ENCODE measurements at regions not wholly inside any gene's neighbourhood (a gene's known extent, or its start where the extent isn't known, plus 50 kb on each side); places are given as distances from the start of the nearest gene placed in this dataset.

DNA sequence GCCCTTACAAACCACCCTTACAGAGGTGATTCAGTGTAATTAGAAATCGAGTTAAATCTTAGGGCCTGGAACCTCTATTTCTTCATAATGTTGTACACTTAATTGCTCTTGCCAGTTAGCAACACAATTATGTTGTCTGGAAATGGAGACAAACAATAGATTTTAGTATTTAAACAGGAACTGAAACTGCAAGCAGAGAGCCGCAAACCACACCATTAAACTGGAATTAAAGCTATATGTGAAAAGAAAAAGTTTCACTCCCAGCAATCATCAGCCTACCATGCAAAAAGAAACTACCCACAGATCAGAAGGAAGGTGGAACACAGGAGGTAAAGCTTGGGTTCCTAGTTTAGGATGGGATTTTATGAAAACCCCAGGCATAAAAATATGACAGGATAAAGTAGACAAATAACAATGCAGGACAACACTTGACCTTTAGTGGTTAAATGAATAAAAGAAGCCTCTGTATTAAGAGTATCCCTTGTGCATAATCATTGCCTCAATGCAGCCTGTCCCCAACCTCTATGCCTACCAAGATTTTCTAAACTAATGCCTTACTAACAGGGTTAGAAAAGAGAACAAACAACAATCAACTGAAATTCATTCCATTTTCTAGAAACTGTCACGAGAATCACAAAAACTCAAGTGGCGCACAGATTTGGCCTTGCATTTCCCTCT is 304.3 kb upstream of the ESRRG start:
- H3K4me2 ChIP-seq (ENCODE audit: extremely low read depth, insufficient read depth, low read length), result no peak overlapping the region
- H2AFZ ChIP-seq (ENCODE audit: low read length), result no peak overlapping the region
- H3K79me2 ChIP-seq (ENCODE audit: control insufficient read depth, insufficient read depth, low read length), result no peaks in the 10 kb centered on the region
- no peaks in the 10 kb centered on the region for H4K20me1 ChIP-seq (ENCODE audit: control insufficient read depth, extremely low read depth, insufficient read depth, low read length)
- no peaks in the 10 kb centered on the region for H3K4me1 ChIP-seq (ENCODE audit: control insufficient read depth, extremely low read depth, insufficient read depth, low read length)
- no peaks in the 10 kb centered on the region for H3K9me3 ChIP-seq (ENCODE audit: control insufficient read depth, insufficient read depth, low read depth, low read length)
- no peak overlapping the region for H3K9ac ChIP-seq (ENCODE audit: insufficient read depth, low read length)
- TF ChIP-seq EZH2 (IDR thresholded peaks at IDR 0.05; ENCODE audit: low read length, missing control alignments), result no peak
- TF ChIP-seq, protein P1, sequence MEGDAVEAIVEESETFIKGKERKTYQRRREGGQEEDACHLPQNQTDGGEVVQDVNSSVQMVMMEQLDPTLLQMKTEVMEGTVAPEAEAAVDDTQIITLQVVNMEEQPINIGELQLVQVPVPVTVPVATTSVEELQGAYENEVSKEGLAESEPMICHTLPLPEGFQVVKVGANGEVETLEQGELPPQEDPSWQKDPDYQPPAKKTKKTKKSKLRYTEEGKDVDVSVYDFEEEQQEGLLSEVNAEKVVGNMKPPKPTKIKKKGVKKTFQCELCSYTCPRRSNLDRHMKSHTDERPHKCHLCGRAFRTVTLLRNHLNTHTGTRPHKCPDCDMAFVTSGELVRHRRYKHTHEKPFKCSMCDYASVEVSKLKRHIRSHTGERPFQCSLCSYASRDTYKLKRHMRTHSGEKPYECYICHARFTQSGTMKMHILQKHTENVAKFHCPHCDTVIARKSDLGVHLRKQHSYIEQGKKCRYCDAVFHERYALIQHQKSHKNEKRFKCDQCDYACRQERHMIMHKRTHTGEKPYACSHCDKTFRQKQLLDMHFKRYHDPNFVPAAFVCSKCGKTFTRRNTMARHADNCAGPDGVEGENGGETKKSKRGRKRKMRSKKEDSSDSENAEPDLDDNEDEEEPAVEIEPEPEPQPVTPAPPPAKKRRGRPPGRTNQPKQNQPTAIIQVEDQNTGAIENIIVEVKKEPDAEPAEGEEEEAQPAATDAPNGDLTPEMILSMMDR (conservative IDR thresholded peaks at IDR 0.05 in 1 of 2, IDR thresholded peaks at IDR 0.05 in 1 of 2; ENCODE audit: low read depth in 1 of 2, low read length in 2 of 2), result no peak
- no peaks in the 10 kb centered on the region for H3K36me3 ChIP-seq (ENCODE audit: control insufficient read depth, insufficient read depth, low read length)
- H3K27me3 ChIP-seq (ENCODE audit: control insufficient read depth, insufficient read depth, low read length), result no peaks in the 10 kb centered on the region
- H3K4me3 ChIP-seq (replicated peaks in 1 of 4; ENCODE audit: control extremely low read depth in 1 of 4, insufficient read depth in 1 of 4, low read depth in 3 of 4, low read length in 4 of 4), result no peak overlapping the region
- no peak overlapping the region for H3K27ac ChIP-seq (ENCODE audit: insufficient read depth, low read length)
- no peak for DNase-seq (ENCODE audit: low read depth in 2 of 2)

DNA sequence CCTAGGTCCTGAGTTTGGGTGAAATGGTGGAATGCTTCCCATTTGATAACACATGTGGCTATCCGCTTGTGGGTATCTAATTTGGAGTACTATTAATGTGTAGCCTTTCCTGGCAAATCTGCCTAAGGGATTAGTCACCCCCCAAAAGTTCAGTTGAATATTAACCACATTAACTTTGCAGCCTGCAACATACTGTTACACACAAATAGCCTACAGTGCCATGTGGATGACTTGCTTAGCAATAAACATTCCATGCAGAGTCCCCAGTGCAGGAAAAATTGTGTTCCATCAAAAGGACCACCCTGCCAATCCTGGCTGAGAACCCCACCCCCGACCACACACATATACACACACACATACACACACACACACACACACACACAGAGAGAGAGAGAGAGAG is 303.3 kb upstream of the ESRRG start:
- Histone ChIP-seq H3K79me2 (ENCODE audit: control insufficient read depth, insufficient read depth, low read length) (no peaks in the 10 kb centered on the region), H2AFZ (ENCODE audit: low read length) (no peak overlapping the region), H3K9me3 (ENCODE audit: control insufficient read depth, insufficient read depth, low read depth, low read length) (no peaks in the 10 kb centered on the region), H3K4me3 (replicated peaks in 1 of 4; ENCODE audit: control extremely low read depth in 1 of 4, insufficient read depth in 1 of 4, low read depth in 3 of 4, low read length in 4 of 4) (no peak overlapping the region), H3K4me2 (ENCODE audit: extremely low read depth, insufficient read depth, low read length) (no peak overlapping the region), H3K36me3 (ENCODE audit: control insufficient read depth, insufficient read depth, low read length) (no peaks in the 10 kb centered on the region), H3K4me1 (ENCODE audit: control insufficient read depth, extremely low read depth, insufficient read depth, low read length) (no peaks in the 10 kb centered on the region), H4K20me1 (ENCODE audit: control insufficient read depth, extremely low read depth, insufficient read depth, low read length) (no peaks in the 10 kb centered on the region), H3K27ac (ENCODE audit: insufficient read depth, low read length) (no peak overlapping the region), H3K27me3 (ENCODE audit: control insufficient read depth, insufficient read depth, low read length) (no peaks in the 10 kb centered on the region), H3K9ac (ENCODE audit: insufficient read depth, low read length) (no peak overlapping the region)
- peak in 1 of 2 donors; percentile 45 for DNase-seq (ENCODE audit: low read depth in 2 of 2)
- no peak for TF ChIP-seq EZH2 (IDR thresholded peaks at IDR 0.05; ENCODE audit: low read length, missing control alignments)
- TF ChIP-seq, protein P1 (conservative IDR thresholded peaks at IDR 0.05 in 1 of 2, IDR thresholded peaks at IDR 0.05 in 1 of 2; ENCODE audit: low read depth in 1 of 2, low read length in 2 of 2), result no peak

DNA sequence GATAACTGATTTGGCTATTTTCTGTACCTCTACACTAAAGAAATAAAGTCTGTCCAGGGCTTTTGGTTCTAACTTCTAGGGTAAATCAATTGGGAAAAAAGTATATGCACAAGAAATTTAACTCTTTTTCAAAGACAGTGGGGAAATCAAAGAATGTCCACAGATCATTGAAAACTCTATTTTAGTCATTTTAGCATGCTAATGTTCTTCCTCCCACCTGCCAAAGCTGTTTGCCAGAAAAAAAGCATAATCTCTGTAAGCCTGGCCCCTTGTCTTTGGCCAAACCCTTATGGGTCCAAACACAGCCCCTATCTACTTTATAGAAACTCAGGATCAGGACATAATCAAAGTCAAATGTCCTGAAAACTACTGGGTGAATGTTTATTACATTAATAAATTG is 302.2 kb upstream of the ESRRG start:
- H3K4me2 ChIP-seq (ENCODE audit: extremely low read depth, insufficient read depth, low read length), result no peak overlapping the region
- no peak overlapping the region for H3K9ac ChIP-seq (ENCODE audit: insufficient read depth, low read length)
- no peaks in the 10 kb centered on the region for H4K20me1 ChIP-seq (ENCODE audit: control insufficient read depth, extremely low read depth, insufficient read depth, low read length)
- no peaks in the 10 kb centered on the region for H3K9me3 ChIP-seq (ENCODE audit: control insufficient read depth, insufficient read depth, low read depth, low read length)
- no peak for DNase-seq (ENCODE audit: low read depth in 2 of 2)
- H3K27ac ChIP-seq (ENCODE audit: insufficient read depth, low read length), result no peak overlapping the region
- no peak overlapping the region for H3K4me3 ChIP-seq (replicated peaks in 1 of 4; ENCODE audit: control extremely low read depth in 1 of 4, insufficient read depth in 1 of 4, low read depth in 3 of 4, low read length in 4 of 4)
- H3K4me1 ChIP-seq (ENCODE audit: control insufficient read depth, extremely low read depth, insufficient read depth, low read length), result no peaks in the 10 kb centered on the region
- TF ChIP-seq EZH2 (IDR thresholded peaks at IDR 0.05; ENCODE audit: low read length, missing control alignments), result no peak
- TF ChIP-seq, protein P1 (conservative IDR thresholded peaks at IDR 0.05 in 1 of 2, IDR thresholded peaks at IDR 0.05 in 1 of 2; ENCODE audit: low read depth in 1 of 2, low read length in 2 of 2), result no peak
- no peaks in the 10 kb centered on the region for H3K27me3 ChIP-seq (ENCODE audit: control insufficient read depth, insufficient read depth, low read length)
- H3K79me2 ChIP-seq (ENCODE audit: control insufficient read depth, insufficient read depth, low read length), result no peaks in the 10 kb centered on the region
- H2AFZ ChIP-seq (ENCODE audit: low read length), result no peak overlapping the region
- no peaks in the 10 kb centered on the region for H3K36me3 ChIP-seq (ENCODE audit: control insufficient read depth, insufficient read depth, low read length)

All from fibroblast of lung (primary cell).